OCI-LY7 (cell line): ENCODE measurements at regions not wholly inside any gene's neighbourhood (a gene's known extent, or its start where the extent isn't known, plus 50 kb on each side); places are given as distances from the start of the nearest gene placed in this dataset.
"Not testable (repeated sequence)": the region's sequence is repeated elsewhere in the genome, so short reads cannot be mapped to it uniquely, and the experiment has no call there.

Experiments
- BruUV-seq: library from RNA; stranded (reverse); fragments of 400-500 nt; replicated peaks from 2 replicates; lab custom pipeline; 2021; lab: Mats Ljungman, UMichigan
- CTCF ChIA-PET: fragments of 300-600 bp; sonication (Branson Sonifier 250); formaldehyde crosslinking; loops from one replicate; lab custom pipeline; 2022; ENCODE audit warnings: antibody characterized with exemption; ENCODE audit not compliant: unreplicated experiment; lab: Charles Lee
- POLR2A ChIA-PET: fragments of 300-600 bp; sonication (Branson Sonifier 250); formaldehyde crosslinking; loops from one replicate; lab custom pipeline; 2022; ENCODE audit warnings: antibody characterized with exemption; lab: Charles Lee
- DNase-seq: peaks from one replicate; pipeline ENCODE4 v3.0.0-alpha.2; 2015; ENCODE audit warnings: low spot score
- H2AFZ ChIP-seq: fragments of 200-600 bp; sonication (generic), shearing (Covaris generic); 2 replicates; pipeline ENCODE4 v1.6.1; 2014; ENCODE audit warnings: mild to moderate bottlenecking, antibody characterized with exemption, low read length, moderate library complexity
- H3K27ac ChIP-seq: fragments of 200-600 bp; sonication (generic); 2 replicates; pipeline ENCODE4 v1.5.1; 2014; ENCODE audit warnings: mixed run types, low read depth, mild to moderate bottlenecking, moderate library complexity, low read length, inconsistent platforms; ENCODE audit not compliant: poor library complexity, severe bottlenecking
- H3K36me3 ChIP-seq: fragments of 200-600 bp; sonication (generic); 2 replicates; pipeline ENCODE4 v1.6.1; 2014; ENCODE audit warnings: mild to moderate bottlenecking, antibody characterized with exemption, low read length, moderate library complexity, mixed read lengths; ENCODE audit not compliant: insufficient read depth
- H3K4me1 ChIP-seq: fragments of 200-600 bp; sonication (generic); 2 replicates; pipeline ENCODE4 v1.5.1; 2014; ENCODE audit warnings: mild to moderate bottlenecking, low read length; ENCODE audit not compliant: insufficient read depth, poor library complexity, severe bottlenecking
- H3K4me2 ChIP-seq: fragments of 200-600 bp; sonication (generic); 2 replicates; pipeline ENCODE4 v1.6.1; 2014; ENCODE audit warnings: mild to moderate bottlenecking, low read length
- H3K4me3 ChIP-seq: fragments of 200-600 bp; sonication (generic); 2 replicates; pipeline ENCODE4 v1.5.1; 2014; ENCODE audit warnings: mild to moderate bottlenecking, low read depth, low read length; ENCODE audit not compliant: poor library complexity, severe bottlenecking
- H3K79me2 ChIP-seq: fragments of 200-600 bp; sonication (generic); 2 replicates; pipeline ENCODE4 v1.6.1; 2016; ENCODE audit warnings: low read depth, mild to moderate bottlenecking, low read length, moderate library complexity, mixed read lengths; ENCODE audit not compliant: insufficient read depth
- H3K9me2 ChIP-seq: fragments of 200-600 bp; sonication (generic); 2 replicates; pipeline ENCODE4 v1.6.1; 2016; ENCODE audit warnings: mild to moderate bottlenecking, low read length, mixed read lengths; ENCODE audit not compliant: insufficient read depth
- H3K9me3 ChIP-seq: fragments of 200-600 bp; sonication (generic); 2 replicates; pipeline ENCODE4 v1.6.1; 2014; ENCODE audit warnings: mild to moderate bottlenecking, mixed run types, low read length, mixed read lengths
- H4K20me1 ChIP-seq: fragments of 200-600 bp; sonication (generic); 2 replicates; pipeline ENCODE4 v1.6.1; 2014; ENCODE audit warnings: mild to moderate bottlenecking, antibody characterized with exemption, low read length, moderate library complexity, mixed read lengths; ENCODE audit not compliant: insufficient read depth
- CTCF ChIP-seq: fragments of 200-600 bp; sonication (generic); conservative IDR thresholded peaks from 2 replicates; pipeline ENCODE4 v1.5.1; 2014; ENCODE audit warnings: mild to moderate bottlenecking, antibody characterized with exemption, low read length, moderate library complexity, mixed read lengths
- EZH2phosphoT487 ChIP-seq: fragments of 200-600 bp; sonication (generic); IDR thresholded peaks from 2 replicates; pipeline ENCODE4 v1.6.1; 2018; ENCODE audit warnings: low read depth, borderline replicate concordance, mild to moderate bottlenecking, mixed run types, antibody characterized with exemption, low read length, moderate library complexity, mixed read lengths
- intact Hi-C: fragments of 100-400 bp; cut with micrococcal nuclease; formaldehyde crosslinking; loops from one replicate; pipeline ENCODE4 v1.10.0; 2022; ENCODE audit not compliant: unreplicated experiment

- POLR2A ChIA-PET: no interaction called here
- CTCF ChIA-PET: no interaction called here
These were observed 81.9 kb upstream of the HUWE1 start for GRCh38 chrX:53768451-53768850.

DNA sequence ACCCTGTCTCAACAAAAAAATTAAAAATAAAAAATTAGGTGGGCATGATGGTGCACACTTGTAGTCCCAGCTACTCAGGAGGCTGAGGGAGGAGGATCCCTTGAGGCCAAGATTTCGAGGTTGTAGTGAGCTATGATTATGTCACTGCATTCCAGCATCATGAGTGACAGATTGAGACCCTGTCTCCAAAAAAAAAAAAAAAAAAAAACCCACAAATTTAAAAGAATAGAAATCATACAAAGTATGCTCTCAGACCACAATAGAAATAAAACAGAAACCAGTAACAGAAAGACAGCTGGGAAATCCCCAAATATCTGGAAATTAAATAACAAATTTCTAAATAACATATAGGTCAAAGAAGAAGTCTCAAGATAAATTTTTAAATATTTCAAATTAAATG lies 81.0 kb upstream of the HUWE1 start:
- DNase-seq: no peak
- Histone ChIP-seq H3K4me2 (no peak overlapping the region), H3K79me2 (no peaks in the 10 kb centered on the region), H3K27ac (no peak overlapping the region), H3K4me1 (no peaks in the 10 kb centered on the region), H4K20me1 (no peaks in the 10 kb centered on the region), H2AFZ (no peak overlapping the region), H3K9me3 (no peaks in the 10 kb centered on the region), H3K9me2 (no peaks in the 10 kb centered on the region), H3K36me3 (no peaks in the 10 kb centered on the region), H3K4me3 (no peak overlapping the region)
- intact Hi-C loops: no loop called here
- CTCF ChIA-PET: no interaction called here
- no TSS peak for BruUV-seq
- POLR2A ChIA-PET: interaction anchor here (0.6 kb wide), 1 partner anchor 59 kb away, joined by 3 read pairs; no protein-coding TSS in a partner anchor
- no peak for TF ChIP-seq CTCF
- no peak for TF ChIP-seq EZH2phosphoT487

More at GRCh38 chrX:53768451-53768850, 81.9 kb upstream of the HUWE1 start:
- Histone ChIP-seq H2AFZ (no peak overlapping the region), H3K27ac (no peak overlapping the region), H3K36me3 (no peaks in the 10 kb centered on the region), H3K9me3 (no peaks in the 10 kb centered on the region), H4K20me1 (no peaks in the 10 kb centered on the region), H3K4me1 (no peaks in the 10 kb centered on the region), H3K79me2 (no peaks in the 10 kb centered on the region), H3K9me2 (no peaks in the 10 kb centered on the region), H3K4me2 (no peak overlapping the region), H3K4me3 (no peak overlapping the region)
- intact Hi-C loops: no loop called here
- DNase-seq: no peak
- no peak for TF ChIP-seq EZH2phosphoT487
- no peak for TF ChIP-seq CTCF
- no TSS peak for BruUV-seq

DNA sequence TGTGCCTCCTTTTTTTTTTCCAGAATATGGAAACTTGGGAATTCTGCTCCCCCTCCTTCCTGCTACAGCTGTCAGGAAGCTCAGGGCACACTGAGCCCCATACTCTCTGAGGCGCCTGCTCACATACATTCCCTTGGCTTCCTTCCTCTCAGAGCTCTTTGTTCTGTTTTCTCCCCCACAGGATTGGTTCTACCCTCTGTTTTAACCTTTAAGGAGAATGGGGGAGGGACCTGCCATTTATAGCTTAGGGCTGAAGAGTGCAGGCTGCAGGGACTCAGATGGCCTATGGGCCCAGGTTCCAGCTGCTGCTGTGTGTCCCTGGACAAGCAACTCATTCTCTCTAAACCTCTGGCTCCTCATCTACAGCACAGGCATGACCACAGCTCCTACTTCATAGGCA lies 70.7 kb upstream of the HUWE1 start:
- H3K9me2 ChIP-seq, CTCF ChIA-PET, H3K4me2 ChIP-seq, H3K36me3 ChIP-seq, H2AFZ ChIP-seq, H3K27ac ChIP-seq, intact Hi-C loops, H4K20me1 ChIP-seq, H3K4me3 ChIP-seq, H3K79me2 ChIP-seq, H3K4me1 ChIP-seq, DNase-seq, H3K9me3 ChIP-seq, BruUV-seq: not testable (repeated sequence)
- POLR2A ChIA-PET: interaction anchor here (0.6 kb wide), 1 partner anchor 430 kb away, joined by 3 read pairs; no protein-coding TSS in a partner anchor
